Retinal pigment epithelial cell (primary cell): ENCODE measurements at regions not wholly inside any gene's neighbourhood (a gene's known extent, or its start where the extent isn't known, plus 50 kb on each side); places are given as distances from the start of the nearest gene placed in this dataset.

Experiments used
- DNase-seq: peaks from one replicate; pipeline ENCODE4 v3.0.0-alpha.2; 2010; ENCODE audit warnings: low read depth
- H3K4me3 ChIP-seq: 2 replicates; pipeline ENCODE4 v1.5.1; 2011; ENCODE audit warnings: mild to moderate bottlenecking, low read length, control low read depth, moderate library complexity
- TF ChIP-seq, protein P1 (sequence below): conservative IDR thresholded peaks from 2 replicates; pipeline ENCODE4 v1.5.1; 2011; ENCODE audit warnings: low read depth, low read length, control low read depth, inconsistent platforms

DNA sequence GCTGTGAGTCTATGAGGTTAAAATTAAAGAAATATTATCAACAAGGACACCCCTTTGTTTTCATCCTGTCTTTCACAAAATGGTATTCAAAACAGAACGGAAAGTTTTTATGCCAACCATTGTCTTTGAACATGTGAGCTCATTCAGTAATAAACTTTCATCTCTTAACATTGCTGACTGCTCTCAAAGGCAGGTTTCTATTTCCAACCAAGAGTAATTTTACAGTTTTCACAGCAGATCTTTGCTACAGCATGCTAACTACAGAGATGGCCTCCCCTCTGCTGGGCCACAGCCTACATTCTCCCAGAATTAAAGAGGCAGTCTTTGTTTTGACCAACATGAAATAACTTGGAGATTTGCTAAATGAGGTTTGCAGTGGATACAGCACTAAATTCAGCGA, 101.5 kb downstream of the DMRT2 start:
- TF ChIP-seq, protein P1, sequence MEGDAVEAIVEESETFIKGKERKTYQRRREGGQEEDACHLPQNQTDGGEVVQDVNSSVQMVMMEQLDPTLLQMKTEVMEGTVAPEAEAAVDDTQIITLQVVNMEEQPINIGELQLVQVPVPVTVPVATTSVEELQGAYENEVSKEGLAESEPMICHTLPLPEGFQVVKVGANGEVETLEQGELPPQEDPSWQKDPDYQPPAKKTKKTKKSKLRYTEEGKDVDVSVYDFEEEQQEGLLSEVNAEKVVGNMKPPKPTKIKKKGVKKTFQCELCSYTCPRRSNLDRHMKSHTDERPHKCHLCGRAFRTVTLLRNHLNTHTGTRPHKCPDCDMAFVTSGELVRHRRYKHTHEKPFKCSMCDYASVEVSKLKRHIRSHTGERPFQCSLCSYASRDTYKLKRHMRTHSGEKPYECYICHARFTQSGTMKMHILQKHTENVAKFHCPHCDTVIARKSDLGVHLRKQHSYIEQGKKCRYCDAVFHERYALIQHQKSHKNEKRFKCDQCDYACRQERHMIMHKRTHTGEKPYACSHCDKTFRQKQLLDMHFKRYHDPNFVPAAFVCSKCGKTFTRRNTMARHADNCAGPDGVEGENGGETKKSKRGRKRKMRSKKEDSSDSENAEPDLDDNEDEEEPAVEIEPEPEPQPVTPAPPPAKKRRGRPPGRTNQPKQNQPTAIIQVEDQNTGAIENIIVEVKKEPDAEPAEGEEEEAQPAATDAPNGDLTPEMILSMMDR, result no peak

DNA sequence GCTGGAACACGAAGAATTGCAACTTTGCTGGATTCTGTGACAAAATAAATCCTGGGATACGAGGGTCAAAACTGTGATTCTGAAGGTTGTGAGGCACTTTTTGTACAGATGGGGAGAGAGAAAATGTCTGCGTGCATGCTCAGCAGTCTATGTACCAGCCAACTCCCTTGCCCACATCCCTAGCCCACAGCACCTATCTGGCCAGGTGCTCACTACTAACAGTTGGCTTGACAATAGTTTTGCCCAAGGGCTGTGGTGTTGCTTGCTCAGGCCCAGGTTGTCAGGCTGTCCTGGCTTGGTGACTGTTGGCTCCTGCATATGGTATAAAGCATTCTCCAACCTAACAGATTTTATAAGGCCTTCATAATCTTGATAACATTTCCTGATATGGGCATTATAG, 102.0 kb downstream of the DMRT2 start:
- no peak for DNase-seq
- TF ChIP-seq, protein P1, result no peak

More for the DNA sequence above, 101.5 kb downstream of the DMRT2 start:
- H3K4me3 ChIP-seq, result no peak overlapping the region
- DNase-seq, result no peak

DNA sequence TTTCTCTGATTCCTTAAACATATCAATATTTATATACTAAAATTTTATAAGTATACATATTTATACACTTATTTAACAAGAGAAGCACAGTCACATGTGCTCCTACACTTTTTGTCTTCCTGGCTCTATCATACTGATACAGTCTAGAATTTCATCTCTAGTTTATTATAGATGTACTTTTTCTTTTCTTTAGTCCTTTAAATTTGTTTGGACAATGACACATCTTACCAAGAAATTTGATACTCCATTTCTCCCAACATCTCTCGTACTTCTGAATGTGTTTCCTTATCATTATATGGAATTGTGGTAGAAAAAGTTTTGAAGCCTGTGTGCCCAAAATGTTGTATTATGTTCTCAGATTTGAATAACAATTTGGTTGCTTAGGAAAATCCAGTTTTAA, 104.6 kb downstream of the DMRT2 start:
- DNase-seq, result no peak
- H3K4me3 ChIP-seq, result no peak overlapping the region
- TF ChIP-seq, protein P1, result no peak

More for the DNA sequence above, 102.0 kb downstream of the DMRT2 start:
- H3K4me3 ChIP-seq, result no peak overlapping the region

DNA sequence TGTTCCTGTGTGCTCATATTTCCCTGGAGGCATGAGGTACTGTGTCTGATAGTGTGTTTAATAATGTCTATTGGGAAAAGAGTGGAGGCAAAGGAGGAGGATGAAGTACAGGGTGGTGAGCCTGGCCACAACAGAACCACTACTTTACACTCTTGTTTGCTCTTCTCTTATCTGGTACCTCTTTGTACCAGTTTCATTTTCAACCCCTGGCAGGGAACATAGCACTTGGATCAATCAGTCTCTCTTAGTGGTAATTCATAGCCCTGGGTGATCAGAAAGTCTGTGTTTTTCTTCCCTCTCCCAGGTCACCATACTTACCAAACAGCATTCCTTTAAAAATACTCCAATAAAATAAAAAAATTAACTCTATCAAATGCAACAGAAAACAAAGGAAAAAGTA, 105.4 kb downstream of the DMRT2 start:
- TF ChIP-seq, protein P1, result no peak
- no peak overlapping the region for H3K4me3 ChIP-seq
- DNase-seq, result no peak

DNA sequence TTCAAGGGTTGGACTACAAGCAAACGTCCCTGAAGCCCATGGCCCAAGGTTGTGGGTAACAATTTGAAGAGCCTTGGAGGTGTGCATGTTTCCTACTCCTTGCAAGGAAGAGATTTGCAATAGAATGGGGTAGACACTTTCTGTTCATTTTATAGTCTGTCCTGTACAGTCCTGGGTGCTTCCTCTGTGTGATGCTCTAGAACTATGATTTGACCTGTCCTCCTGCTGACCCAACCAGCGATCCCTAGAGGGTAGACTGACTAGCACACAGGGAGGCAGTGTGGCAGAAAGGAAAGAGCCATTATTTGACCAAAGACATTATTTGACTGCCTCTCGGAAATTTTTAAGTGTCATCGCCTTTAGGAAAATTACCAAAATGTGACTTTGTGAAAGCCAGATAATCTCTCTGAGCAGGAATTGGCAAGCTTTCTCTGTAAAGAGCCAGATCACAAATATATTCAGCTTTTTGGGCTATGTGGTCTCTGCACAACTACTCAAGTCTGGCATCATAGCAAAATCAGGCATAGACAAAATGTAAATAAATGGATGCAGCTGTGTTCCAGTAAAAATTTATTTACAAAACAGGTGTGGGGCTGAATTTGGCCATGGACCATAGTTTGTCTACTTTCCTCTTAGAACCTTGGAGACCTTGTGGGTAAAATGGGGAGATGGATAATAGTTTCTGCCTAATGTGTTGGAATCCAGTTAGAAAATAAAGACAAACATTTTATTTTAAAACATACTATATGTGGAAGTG, 106.8 kb downstream of the DMRT2 start:
- TF ChIP-seq, protein P1, result no peak
- no peak overlapping the region for H3K4me3 ChIP-seq
- no peak for DNase-seq

DNA sequence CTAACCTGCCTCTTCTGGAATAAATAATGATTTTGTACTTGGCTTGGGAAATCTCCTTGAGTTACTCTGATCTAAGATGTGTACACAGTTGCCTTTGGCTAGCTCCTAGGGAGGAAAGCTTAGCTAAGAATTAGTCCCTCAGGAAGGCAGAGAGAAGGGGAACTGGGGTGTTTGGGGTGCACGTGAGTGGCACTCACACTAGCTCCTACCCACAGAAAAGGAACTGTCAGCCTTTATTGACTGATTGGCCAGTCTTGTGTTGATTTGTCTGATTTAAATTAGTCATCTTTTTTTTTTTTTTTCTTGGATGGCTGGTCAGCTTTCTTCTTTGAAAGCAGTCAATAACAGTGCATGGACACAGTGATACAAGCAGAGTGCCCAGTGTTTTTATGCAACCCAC, 107.7 kb downstream of the DMRT2 start:
- no peak overlapping the region for H3K4me3 ChIP-seq
- TF ChIP-seq, protein P1, result no peak
- no peak for DNase-seq

DNA sequence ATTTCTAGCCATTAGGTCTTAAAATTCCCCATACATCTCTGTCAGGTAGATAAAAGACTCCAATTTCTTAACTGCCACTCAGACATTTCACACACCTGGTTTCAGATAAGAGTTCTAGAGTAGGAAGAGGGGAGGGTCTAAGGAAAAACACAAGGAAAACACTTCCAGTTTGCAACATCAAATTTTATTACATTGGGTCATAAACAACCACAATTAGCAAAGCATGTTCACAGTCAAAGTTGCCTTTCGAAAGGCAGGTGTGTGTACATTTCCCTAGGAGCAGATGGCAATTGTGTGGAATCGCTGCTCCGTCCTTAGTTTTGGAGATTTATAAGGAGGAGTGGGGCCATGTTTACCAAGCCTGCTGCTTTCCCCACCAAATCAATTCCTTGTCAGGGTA, 120.8 kb downstream of the DMRT2 start:
- TF ChIP-seq, protein P1, result no peak
- no peak overlapping the region for H3K4me3 ChIP-seq
- DNase-seq, result no peak
